GM13977 (cell line): ENCODE measurements at regions not wholly inside any gene's neighbourhood (a gene's known extent, or its start where the extent isn't known, plus 50 kb on each side); places are given as distances from the start of the nearest gene placed in this dataset.

Source experiments
- DNase-seq: peaks from one replicate; pipeline ENCODE4 v3.0.0; 2012; ENCODE audit warnings: low spot score
- CTCF ChIP-seq: IDR thresholded peaks from 2 replicates; pipeline ENCODE4 v1.5.1; 2012; ENCODE audit warnings: mild to moderate bottlenecking, control low read depth; ENCODE audit not compliant: insufficient read depth; ENCODE audit errors: extremely low read depth, missing control alignments
- in situ Hi-C: fragments of 300-500 bp; cut with MboI; formaldehyde crosslinking; loops from one replicate; pipeline ENCODE4 v1.12.0; 2022; ENCODE audit warnings: low sequenced_read_pairs, low pct_unique_long_range_greater_than_20kb, mixed read lengths, inconsistent platforms; ENCODE audit not compliant: unreplicated experiment

- no peak for DNase-seq
- in situ Hi-C loops, result no loop called here
- no peak for TF ChIP-seq CTCF
Observed at GRCh38 chr7:46414946-46415345, 493.9 kb upstream of the IGFBP3 start.

- no peak for TF ChIP-seq CTCF
- in situ Hi-C loops, result no loop called here
- no peak for DNase-seq
Observed at GRCh38 chr7:46411236-46411635, 490.2 kb upstream of the IGFBP3 start.

GRCh38 chr7:46407125-46407524, 486.1 kb upstream of the IGFBP3 start:
- no peak for DNase-seq
- in situ Hi-C loops, result no loop called here
- no peak for TF ChIP-seq CTCF

GRCh38 chr7:46397591-46397990, 476.5 kb upstream of the IGFBP3 start:
- no peak for TF ChIP-seq CTCF
- in situ Hi-C loops, result no loop called here
- DNase-seq, result no peak

- TF ChIP-seq CTCF, result no peak
- DNase-seq, result no peak
- in situ Hi-C loops, result no loop called here
Observed at GRCh38 chr7:46396481-46396880, 475.4 kb upstream of the IGFBP3 start.

GRCh38 chr7:46393142-46393541, 472.1 kb upstream of the IGFBP3 start:
- in situ Hi-C loops, result no loop called here
- no peak for TF ChIP-seq CTCF
- no peak for DNase-seq
